K562 (cell line): ENCODE measurements at regions not wholly inside any gene's neighbourhood (a gene's known extent, or its start where the extent isn't known, plus 50 kb on each side); places are given as distances from the start of the nearest gene placed in this dataset.
A peak's percentile ranks its signal among the peaks of the same experiment; 100 is the strongest.

Experiments
- ATAC-seq: fragments of 200-7000 bp; cut with Tn5 transposase; 3 replicates; pipeline ENCODE4 v1.9.1; 2020; ENCODE audit warnings: moderate library complexity
- BruUV-seq: library from RNA; stranded (reverse); fragments of 400-500 nt; replicated peaks from 2 replicates; lab custom pipeline; 2021; lab: Mats Ljungman, UMichigan
- CTCF ChIA-PET: fragments of 300-600 bp; formaldehyde crosslinking; extraction: SDS; loops from one replicate; lab custom pipeline; 2021; ENCODE audit warnings: low intra/inter-chr PET ratio; lab: Yijun Ruan, JAX
- POLR2A ChIA-PET: fragments of 300-600, 350-650 bp; sonication (Branson Sonifier 250); formaldehyde crosslinking; extraction: SDS; loops from one replicate; lab custom pipeline; 2021; ENCODE audit warnings: antibody characterized with exemption, inconsistent platforms; lab: Yijun Ruan, JAX
- DNase-seq, 4 experiments: peaks; one replicate each; pipeline versions ENCODE4 v3.0.0 to v3.0.0-alpha.2; 2011 to 2018; ENCODE audit warnings: low spot score in 3 of 4, mixed read lengths in 3 of 4; ENCODE audit errors: extremely low read depth in 1 of 4
- FAIRE-seq: peaks from 2 replicates; lab custom pipeline; 2011; peaks lifted over from hg19 to GRCh38; lab: Jason Lieb, UNC
- H2AFZ ChIP-seq: 2 replicates; pipeline ENCODE4 v1.6.0; 2011; ENCODE audit warnings: low read depth, low read length, control low read depth, inconsistent platforms
- H3K27ac ChIP-seq: fragments of 200-600 bp; 3 replicates; pipeline ENCODE4 v1.8.0; 2011; ENCODE audit warnings: low read depth, mild to moderate bottlenecking, control low read depth, inconsistent platforms, low read length, moderate library complexity, mixed read lengths; ENCODE audit errors: extremely low read depth
- H3K27me3 ChIP-seq, 2 experiments: fragments of 300-600 bp in 1 of 2; 2 replicates in 1 of 2; 3 replicates in 1 of 2; pipeline versions ENCODE4 v1.6.0 to v1.8.0; 2011; ENCODE audit warnings: inconsistent platforms in 2 of 2, low read length in 2 of 2, mild to moderate bottlenecking in 1 of 2, mixed read lengths in 1 of 2, moderate library complexity in 1 of 2; ENCODE audit not compliant: control insufficient read depth in 2 of 2, insufficient read depth in 2 of 2
- H3K36me3 ChIP-seq: fragments of 300-600 bp; 3 replicates; pipeline ENCODE4 v1.8.0; 2011; ENCODE audit warnings: mild to moderate bottlenecking, low read length, inconsistent platforms; ENCODE audit not compliant: control insufficient read depth, insufficient read depth
- H3K4me1 ChIP-seq, 2 experiments: fragments of 200-600 bp in 1 of 2; replicated peaks in 1 of 2; 2 replicates in 1 of 2; 3 replicates in 1 of 2; pipeline versions ENCODE4 v1.5.1 to v1.8.0; 2011; ENCODE audit warnings: inconsistent platforms in 2 of 2, low read length in 2 of 2, mild to moderate bottlenecking in 1 of 2, mixed read lengths in 1 of 2, moderate library complexity in 1 of 2; ENCODE audit not compliant: control insufficient read depth in 2 of 2, insufficient read depth in 2 of 2
- H3K4me2 ChIP-seq: 2 replicates; pipeline ENCODE4 v1.6.1; 2011; ENCODE audit warnings: low read length, control low read depth, inconsistent platforms, mixed read lengths; ENCODE audit not compliant: insufficient read depth
- H3K4me3 ChIP-seq: fragments of 200-600 bp; sonication (generic), shearing (Covaris generic); 2 replicates; pipeline ENCODE4 v1.5.1; 2016; ENCODE audit warnings: control low read depth, inconsistent platforms
- H3K79me2 ChIP-seq: fragments of 200-600 bp; 3 replicates; pipeline ENCODE4 v1.8.0; 2011; ENCODE audit warnings: low read length, inconsistent platforms; ENCODE audit not compliant: control insufficient read depth, insufficient read depth
- H3K9ac ChIP-seq, 2 experiments: 2 replicates each; pipeline versions ENCODE4 v1.6.0 to v1.6.1; 2011; ENCODE audit warnings: low read depth in 2 of 2, low read length in 2 of 2, control low read depth in 1 of 2, inconsistent platforms in 1 of 2, mild to moderate bottlenecking in 1 of 2, mixed read lengths in 1 of 2; ENCODE audit not compliant: insufficient read depth in 1 of 2
- H3K9me1 ChIP-seq: one replicate; pipeline ENCODE4 v1.6.0; 2011; ENCODE audit warnings: inconsistent platforms, mild to moderate bottlenecking, low read length, moderate library complexity; ENCODE audit not compliant: control insufficient read depth, insufficient read depth
- H3K9me3 ChIP-seq: replicated peaks from 2 replicates; pipeline ENCODE4 v1.5.1; 2011; ENCODE audit warnings: low read depth, low read length, inconsistent platforms; ENCODE audit not compliant: control insufficient read depth, insufficient read depth
- H4K20me1 ChIP-seq: replicated peaks from 2 replicates; pipeline ENCODE4 v1.6.1; 2011; ENCODE audit warnings: low read length, inconsistent platforms, mixed read lengths; ENCODE audit not compliant: control insufficient read depth, insufficient read depth
- ILF3 ChIP-seq: fragments of 450-650 bp; IDR thresholded peaks from 2 replicates; pipeline ENCODE4 v1.6.1; 2018; ENCODE audit warnings: antibody characterized with exemption, mild to moderate bottlenecking, moderate library complexity, borderline replicate concordance
- MAFF ChIP-seq: IDR thresholded peaks from 2 replicates; pipeline ENCODE4 v1.6.1; 2012; ENCODE audit warnings: low read length, improper control_type of control experiment
- NEUROD1 ChIP-seq: fragments of 150-350 bp; IDR thresholded peaks from 2 replicates; pipeline ENCODE4 v1.6.1; 2014; ENCODE audit warnings: borderline replicate concordance, low read length, low read depth; ENCODE audit not compliant: partially characterized antibody
- NR2C2 ChIP-seq, 2 experiments: fragments of 200-800 bp in 1 of 2; sonication (Bioruptor generic) in 1 of 2; sonication (generic) in 1 of 2; formaldehyde crosslinking in 1 of 2; IDR thresholded peaks; 2 replicates each; pipeline versions ENCODE4 v1.6.1 to v1.8.0; 2016 to 2022; ENCODE audit warnings: mild to moderate bottlenecking in 1 of 2, missing compliant biosample characterization in 1 of 2, missing genetic modification characterization in 1 of 2, missing genetic modification reagents in 1 of 2
- PURB ChIP-seq: sonication (generic); formaldehyde crosslinking; IDR thresholded peaks from 2 replicates; pipeline ENCODE4 v1.9.0; 2021; ENCODE audit warnings: low read depth, mild to moderate bottlenecking, missing genetic modification reagents
- RAD21 ChIP-seq, 2 experiments: fragments of 250-450 bp in 1 of 2; fragments of 450-650 bp in 1 of 2; sonication (Bioruptor Pico) in 1 of 2; formaldehyde crosslinking in 1 of 2; IDR thresholded peaks in 1 of 2; conservative IDR thresholded peaks in 1 of 2; 2 replicates each; pipeline versions ENCODE4 v1.4.0 to v1.8.0; 2020 to 2022; ENCODE audit warnings: mild to moderate bottlenecking in 2 of 2, moderate library complexity in 1 of 2
- TEAD1 ChIP-seq, 2 experiments: fragments of 450-650 bp in 1 of 2; sonication (generic) in 1 of 2; formaldehyde crosslinking; IDR thresholded peaks; 2 replicates each; pipeline versions ENCODE4 v1.4.0 to v1.8.0; 2020 to 2022; ENCODE audit warnings: mild to moderate bottlenecking in 2 of 2, missing genetic modification reagents in 1 of 2
- WGBS: fragments of 100-300 bp; shearing (Covaris generic); methylation state at CpG from one replicate; pipeline ENCODE4 v1.1.6; 2016; ENCODE audit warnings: low coverage, mixed read lengths; ENCODE audit not compliant: insufficient coverage; ENCODE audit errors: missing lambda C conversion rate; 5-methylcytosine and 5-hydroxymethylcytosine counted together
- in situ Hi-C: fragments of 300-500 bp; cut with MboI; formaldehyde crosslinking; loops from 4 replicates; pipeline ENCODE4 v1.15.0; 2018; ENCODE audit warnings: inconsistent platforms, mixed read lengths
- intact Hi-C: fragments of 100-400 bp; cut with micrococcal nuclease; formaldehyde crosslinking; loops from 2 replicates; pipeline ENCODE4 v1.14.2; 2022
- TF ChIP-seq, protein P1 (sequence below): fragments of 200-800 bp; sonication (Bioruptor generic); IDR thresholded peaks from 2 replicates; pipeline ENCODE4 v1.6.1; 2016; ENCODE audit warnings: missing genetic modification characterization, missing compliant biosample characterization
- TF ChIP-seq, protein P2 (sequence below): IDR thresholded peaks from 2 replicates; pipeline ENCODE4 v1.6.1; 2011; ENCODE audit warnings: borderline replicate concordance, low read depth, mild to moderate bottlenecking, moderate library complexity, low read length; ENCODE audit not compliant: insufficient read depth, poor library complexity, severe bottlenecking
- TF ChIP-seq, protein P3 (sequence below), 3 experiments: IDR thresholded peaks in 2 of 3; conservative IDR thresholded peaks in 1 of 3; 2 replicates each; pipeline ENCODE4 v1.5.1; 2011 to 2012; ENCODE audit warnings: low read length in 3 of 3, mild to moderate bottlenecking in 3 of 3, control low read depth in 2 of 3, improper control_type of control experiment in 1 of 3, inconsistent platforms in 1 of 3, low read depth in 1 of 3, mixed read lengths in 1 of 3, moderate library complexity in 1 of 3; ENCODE audit not compliant: insufficient read depth in 2 of 3

DNA sequence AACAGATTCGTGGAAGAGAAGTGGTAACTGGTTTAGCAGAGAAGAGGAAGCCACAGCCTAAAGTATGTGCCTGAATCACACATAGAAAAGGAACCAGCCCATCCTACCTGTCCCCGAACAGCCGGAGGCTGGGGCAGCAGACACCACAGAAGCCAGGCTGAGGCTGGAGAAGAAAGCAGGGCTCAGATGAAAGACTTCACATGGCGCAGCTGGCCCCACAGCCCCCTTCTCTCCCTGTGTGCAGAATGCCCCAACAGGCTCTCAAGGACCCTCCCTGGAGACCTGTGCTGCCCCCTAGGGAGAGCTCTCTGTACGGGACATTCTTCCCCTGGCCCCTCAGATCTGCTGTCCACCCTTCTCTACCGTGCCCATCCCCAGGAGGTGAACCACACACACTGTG is 83.5 kb upstream of the RAB12 start:
- 0% methylated on average over 6 of the region's 6 CpGs for WGBS
- no TSS peak for BruUV-seq
- Histone ChIP-seq H3K9ac (no peak overlapping the region), H3K4me3 (no peak overlapping the region), H3K9me1 (no peaks in the 10 kb centered on the region), H3K9me3 (no peaks in the 10 kb centered on the region), H3K27ac (no peak overlapping the region), H3K79me2 (no peaks in the 10 kb centered on the region), H3K4me1 (no peaks in the 10 kb centered on the region), H4K20me1 (no peaks in the 10 kb centered on the region), H3K27me3 (peaks cover 3 to 17% of the 10 kb centered on the region in 2 experiments; a peak in 2 of 5 replicates), H3K36me3 (no peaks in the 10 kb centered on the region), H3K4me2 (no peak overlapping the region), H2AFZ (no peak overlapping the region)
- peak; percentile 97 for ATAC-seq
- no peak for FAIRE-seq
- ChIA-PET POLR2A (interaction anchor here (0.5 to 1.4 kb wide), 2 partner anchors 11 to 626 kb away, joined by 3 read pairs; no protein-coding TSS in a partner anchor), CTCF (no interaction called here)
- in situ Hi-C loops, result no loop called here
- peak in 2 of 4 experiments; percentile 30 to 47 for DNase-seq
- intact Hi-C loops, result no loop called here
- no peak for TF ChIP-seq NR2C2 (CRISPR knock-in tag; IDR thresholded peaks at IDR 0.05)
- TF ChIP-seq NR2C2 (tag; IDR thresholded peaks at IDR 0.05), result no peak
- TF ChIP-seq, protein P1, sequence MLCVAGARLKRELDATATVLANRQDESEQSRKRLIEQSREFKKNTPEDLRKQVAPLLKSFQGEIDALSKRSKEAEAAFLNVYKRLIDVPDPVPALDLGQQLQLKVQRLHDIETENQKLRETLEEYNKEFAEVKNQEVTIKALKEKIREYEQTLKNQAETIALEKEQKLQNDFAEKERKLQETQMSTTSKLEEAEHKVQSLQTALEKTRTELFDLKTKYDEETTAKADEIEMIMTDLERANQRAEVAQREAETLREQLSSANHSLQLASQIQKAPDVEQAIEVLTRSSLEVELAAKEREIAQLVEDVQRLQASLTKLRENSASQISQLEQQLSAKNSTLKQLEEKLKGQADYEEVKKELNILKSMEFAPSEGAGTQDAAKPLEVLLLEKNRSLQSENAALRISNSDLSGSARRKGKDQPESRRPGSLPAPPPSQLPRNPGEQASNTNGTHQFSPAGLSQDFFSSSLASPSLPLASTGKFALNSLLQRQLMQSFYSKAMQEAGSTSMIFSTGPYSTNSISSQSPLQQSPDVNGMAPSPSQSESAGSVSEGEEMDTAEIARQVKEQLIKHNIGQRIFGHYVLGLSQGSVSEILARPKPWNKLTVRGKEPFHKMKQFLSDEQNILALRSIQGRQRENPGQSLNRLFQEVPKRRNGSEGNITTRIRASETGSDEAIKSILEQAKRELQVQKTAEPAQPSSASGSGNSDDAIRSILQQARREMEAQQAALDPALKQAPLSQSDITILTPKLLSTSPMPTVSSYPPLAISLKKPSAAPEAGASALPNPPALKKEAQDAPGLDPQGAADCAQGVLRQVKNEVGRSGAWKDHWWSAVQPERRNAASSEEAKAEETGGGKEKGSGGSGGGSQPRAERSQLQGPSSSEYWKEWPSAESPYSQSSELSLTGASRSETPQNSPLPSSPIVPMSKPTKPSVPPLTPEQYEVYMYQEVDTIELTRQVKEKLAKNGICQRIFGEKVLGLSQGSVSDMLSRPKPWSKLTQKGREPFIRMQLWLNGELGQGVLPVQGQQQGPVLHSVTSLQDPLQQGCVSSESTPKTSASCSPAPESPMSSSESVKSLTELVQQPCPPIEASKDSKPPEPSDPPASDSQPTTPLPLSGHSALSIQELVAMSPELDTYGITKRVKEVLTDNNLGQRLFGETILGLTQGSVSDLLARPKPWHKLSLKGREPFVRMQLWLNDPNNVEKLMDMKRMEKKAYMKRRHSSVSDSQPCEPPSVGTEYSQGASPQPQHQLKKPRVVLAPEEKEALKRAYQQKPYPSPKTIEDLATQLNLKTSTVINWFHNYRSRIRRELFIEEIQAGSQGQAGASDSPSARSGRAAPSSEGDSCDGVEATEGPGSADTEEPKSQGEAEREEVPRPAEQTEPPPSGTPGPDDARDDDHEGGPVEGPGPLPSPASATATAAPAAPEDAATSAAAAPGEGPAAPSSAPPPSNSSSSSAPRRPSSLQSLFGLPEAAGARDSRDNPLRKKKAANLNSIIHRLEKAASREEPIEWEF, result no peak
- TF ChIP-seq MAFF, result no peak
- TF ChIP-seq RAD21 (CRISPR knock-in tag; conservative IDR thresholded peaks at IDR 0.05 in 1 of 2, IDR thresholded peaks at IDR 0.05 in 1 of 2), result peak in 1 of 2 experiments; percentile 29; a peak in 1 of 4 replicates
- TF ChIP-seq, protein P2, sequence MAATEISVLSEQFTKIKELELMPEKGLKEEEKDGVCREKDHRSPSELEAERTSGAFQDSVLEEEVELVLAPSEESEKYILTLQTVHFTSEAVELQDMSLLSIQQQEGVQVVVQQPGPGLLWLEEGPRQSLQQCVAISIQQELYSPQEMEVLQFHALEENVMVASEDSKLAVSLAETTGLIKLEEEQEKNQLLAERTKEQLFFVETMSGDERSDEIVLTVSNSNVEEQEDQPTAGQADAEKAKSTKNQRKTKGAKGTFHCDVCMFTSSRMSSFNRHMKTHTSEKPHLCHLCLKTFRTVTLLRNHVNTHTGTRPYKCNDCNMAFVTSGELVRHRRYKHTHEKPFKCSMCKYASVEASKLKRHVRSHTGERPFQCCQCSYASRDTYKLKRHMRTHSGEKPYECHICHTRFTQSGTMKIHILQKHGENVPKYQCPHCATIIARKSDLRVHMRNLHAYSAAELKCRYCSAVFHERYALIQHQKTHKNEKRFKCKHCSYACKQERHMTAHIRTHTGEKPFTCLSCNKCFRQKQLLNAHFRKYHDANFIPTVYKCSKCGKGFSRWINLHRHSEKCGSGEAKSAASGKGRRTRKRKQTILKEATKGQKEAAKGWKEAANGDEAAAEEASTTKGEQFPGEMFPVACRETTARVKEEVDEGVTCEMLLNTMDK, result peak; percentile 78
- no peak for TF ChIP-seq NEUROD1
- TF ChIP-seq, protein P3, sequence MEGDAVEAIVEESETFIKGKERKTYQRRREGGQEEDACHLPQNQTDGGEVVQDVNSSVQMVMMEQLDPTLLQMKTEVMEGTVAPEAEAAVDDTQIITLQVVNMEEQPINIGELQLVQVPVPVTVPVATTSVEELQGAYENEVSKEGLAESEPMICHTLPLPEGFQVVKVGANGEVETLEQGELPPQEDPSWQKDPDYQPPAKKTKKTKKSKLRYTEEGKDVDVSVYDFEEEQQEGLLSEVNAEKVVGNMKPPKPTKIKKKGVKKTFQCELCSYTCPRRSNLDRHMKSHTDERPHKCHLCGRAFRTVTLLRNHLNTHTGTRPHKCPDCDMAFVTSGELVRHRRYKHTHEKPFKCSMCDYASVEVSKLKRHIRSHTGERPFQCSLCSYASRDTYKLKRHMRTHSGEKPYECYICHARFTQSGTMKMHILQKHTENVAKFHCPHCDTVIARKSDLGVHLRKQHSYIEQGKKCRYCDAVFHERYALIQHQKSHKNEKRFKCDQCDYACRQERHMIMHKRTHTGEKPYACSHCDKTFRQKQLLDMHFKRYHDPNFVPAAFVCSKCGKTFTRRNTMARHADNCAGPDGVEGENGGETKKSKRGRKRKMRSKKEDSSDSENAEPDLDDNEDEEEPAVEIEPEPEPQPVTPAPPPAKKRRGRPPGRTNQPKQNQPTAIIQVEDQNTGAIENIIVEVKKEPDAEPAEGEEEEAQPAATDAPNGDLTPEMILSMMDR (IDR thresholded peaks at IDR 0.05 in 2 of 3, conservative IDR thresholded peaks at IDR 0.05 in 1 of 3; ENCODE audit: insufficient read depth in 2 of 3, low read depth in 1 of 3, low read length in 3 of 3), result peak; percentile 49 to 66 (median 58)
- TF ChIP-seq ILF3, result no peak
- no peak for TF ChIP-seq TEAD1 (CRISPR knock-in tag; IDR thresholded peaks at IDR 0.05)
- TF ChIP-seq PURB, result no peak
